ENCODE measurements at regions not wholly inside any gene's neighbourhood (a gene's known extent, or its start where the extent isn't known, plus 50 kb on each side); places are given as distances from the start of the nearest gene placed in this dataset.

DNA sequence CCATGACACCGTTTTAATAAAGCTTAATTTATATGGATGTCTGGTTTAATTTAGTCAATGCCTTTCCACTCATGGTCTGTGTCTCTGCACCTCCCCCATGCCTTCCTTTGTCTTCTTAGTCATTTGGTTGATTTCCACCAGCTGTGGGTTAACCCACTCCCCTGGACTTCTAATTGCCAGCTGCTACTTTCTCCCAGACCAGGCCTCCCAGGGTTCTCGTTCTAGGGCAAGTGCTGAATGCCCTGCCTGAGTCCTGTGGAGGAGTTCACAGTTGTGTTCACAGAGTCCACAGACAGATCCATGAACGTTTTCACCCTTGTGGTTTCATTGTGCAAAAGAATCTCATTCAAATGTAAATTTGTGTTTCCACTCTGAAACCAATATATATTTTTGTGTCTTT is 243.4 kb downstream of the NUF2 start:
- TF ChIP-seq, protein P1, sequence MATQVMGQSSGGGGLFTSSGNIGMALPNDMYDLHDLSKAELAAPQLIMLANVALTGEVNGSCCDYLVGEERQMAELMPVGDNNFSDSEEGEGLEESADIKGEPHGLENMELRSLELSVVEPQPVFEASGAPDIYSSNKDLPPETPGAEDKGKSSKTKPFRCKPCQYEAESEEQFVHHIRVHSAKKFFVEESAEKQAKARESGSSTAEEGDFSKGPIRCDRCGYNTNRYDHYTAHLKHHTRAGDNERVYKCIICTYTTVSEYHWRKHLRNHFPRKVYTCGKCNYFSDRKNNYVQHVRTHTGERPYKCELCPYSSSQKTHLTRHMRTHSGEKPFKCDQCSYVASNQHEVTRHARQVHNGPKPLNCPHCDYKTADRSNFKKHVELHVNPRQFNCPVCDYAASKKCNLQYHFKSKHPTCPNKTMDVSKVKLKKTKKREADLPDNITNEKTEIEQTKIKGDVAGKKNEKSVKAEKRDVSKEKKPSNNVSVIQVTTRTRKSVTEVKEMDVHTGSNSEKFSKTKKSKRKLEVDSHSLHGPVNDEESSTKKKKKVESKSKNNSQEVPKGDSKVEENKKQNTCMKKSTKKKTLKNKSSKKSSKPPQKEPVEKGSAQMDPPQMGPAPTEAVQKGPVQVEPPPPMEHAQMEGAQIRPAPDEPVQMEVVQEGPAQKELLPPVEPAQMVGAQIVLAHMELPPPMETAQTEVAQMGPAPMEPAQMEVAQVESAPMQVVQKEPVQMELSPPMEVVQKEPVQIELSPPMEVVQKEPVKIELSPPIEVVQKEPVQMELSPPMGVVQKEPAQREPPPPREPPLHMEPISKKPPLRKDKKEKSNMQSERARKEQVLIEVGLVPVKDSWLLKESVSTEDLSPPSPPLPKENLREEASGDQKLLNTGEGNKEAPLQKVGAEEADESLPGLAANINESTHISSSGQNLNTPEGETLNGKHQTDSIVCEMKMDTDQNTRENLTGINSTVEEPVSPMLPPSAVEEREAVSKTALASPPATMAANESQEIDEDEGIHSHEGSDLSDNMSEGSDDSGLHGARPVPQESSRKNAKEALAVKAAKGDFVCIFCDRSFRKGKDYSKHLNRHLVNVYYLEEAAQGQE (IDR thresholded peaks at IDR 0.05; ENCODE audit: borderline replicate concordance) = no peak
- TF ChIP-seq, protein P2, sequence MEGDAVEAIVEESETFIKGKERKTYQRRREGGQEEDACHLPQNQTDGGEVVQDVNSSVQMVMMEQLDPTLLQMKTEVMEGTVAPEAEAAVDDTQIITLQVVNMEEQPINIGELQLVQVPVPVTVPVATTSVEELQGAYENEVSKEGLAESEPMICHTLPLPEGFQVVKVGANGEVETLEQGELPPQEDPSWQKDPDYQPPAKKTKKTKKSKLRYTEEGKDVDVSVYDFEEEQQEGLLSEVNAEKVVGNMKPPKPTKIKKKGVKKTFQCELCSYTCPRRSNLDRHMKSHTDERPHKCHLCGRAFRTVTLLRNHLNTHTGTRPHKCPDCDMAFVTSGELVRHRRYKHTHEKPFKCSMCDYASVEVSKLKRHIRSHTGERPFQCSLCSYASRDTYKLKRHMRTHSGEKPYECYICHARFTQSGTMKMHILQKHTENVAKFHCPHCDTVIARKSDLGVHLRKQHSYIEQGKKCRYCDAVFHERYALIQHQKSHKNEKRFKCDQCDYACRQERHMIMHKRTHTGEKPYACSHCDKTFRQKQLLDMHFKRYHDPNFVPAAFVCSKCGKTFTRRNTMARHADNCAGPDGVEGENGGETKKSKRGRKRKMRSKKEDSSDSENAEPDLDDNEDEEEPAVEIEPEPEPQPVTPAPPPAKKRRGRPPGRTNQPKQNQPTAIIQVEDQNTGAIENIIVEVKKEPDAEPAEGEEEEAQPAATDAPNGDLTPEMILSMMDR (IDR thresholded peaks at IDR 0.05; ENCODE audit: poor library complexity, severe bottlenecking) = no peak

Measured in neural cell (in vitro differentiated cells).